ENCODE measurements at regions not wholly inside any gene's neighbourhood (a gene's known extent, or its start where the extent isn't known, plus 50 kb on each side); places are given as distances from the start of the nearest gene placed in this dataset.

DNA sequence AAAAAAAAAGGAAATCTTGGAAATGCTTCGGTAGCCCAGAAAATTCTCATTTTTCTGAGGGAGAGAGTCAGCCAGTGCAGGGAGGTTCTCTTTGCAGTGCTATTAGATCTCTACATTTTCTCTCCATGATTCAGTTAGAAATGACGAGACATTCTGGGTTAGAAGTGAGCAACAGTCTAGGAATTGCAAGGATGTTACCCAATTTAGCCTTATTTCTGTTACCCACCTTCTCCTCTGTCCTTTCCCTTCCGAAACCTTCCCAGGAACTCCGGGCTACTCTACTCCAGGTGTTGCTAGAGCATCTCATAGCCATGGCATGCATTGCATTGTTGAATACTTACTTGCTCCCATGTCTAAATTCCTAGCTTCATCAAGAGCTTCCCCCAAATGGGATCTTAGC lies 106.8 kb downstream of the EDEM1 start:
- TF ChIP-seq, protein P1, sequence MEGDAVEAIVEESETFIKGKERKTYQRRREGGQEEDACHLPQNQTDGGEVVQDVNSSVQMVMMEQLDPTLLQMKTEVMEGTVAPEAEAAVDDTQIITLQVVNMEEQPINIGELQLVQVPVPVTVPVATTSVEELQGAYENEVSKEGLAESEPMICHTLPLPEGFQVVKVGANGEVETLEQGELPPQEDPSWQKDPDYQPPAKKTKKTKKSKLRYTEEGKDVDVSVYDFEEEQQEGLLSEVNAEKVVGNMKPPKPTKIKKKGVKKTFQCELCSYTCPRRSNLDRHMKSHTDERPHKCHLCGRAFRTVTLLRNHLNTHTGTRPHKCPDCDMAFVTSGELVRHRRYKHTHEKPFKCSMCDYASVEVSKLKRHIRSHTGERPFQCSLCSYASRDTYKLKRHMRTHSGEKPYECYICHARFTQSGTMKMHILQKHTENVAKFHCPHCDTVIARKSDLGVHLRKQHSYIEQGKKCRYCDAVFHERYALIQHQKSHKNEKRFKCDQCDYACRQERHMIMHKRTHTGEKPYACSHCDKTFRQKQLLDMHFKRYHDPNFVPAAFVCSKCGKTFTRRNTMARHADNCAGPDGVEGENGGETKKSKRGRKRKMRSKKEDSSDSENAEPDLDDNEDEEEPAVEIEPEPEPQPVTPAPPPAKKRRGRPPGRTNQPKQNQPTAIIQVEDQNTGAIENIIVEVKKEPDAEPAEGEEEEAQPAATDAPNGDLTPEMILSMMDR (IDR thresholded peaks at IDR 0.05; ENCODE audit: low read length) = no peak
- no peak for TF ChIP-seq EZH2 (optimal IDR thresholded peaks at IDR 0.05; ENCODE audit: low read depth, low read length)
